ENCODE measurements at regions not wholly inside any gene's neighbourhood (a gene's known extent, or its start where the extent isn't known, plus 50 kb on each side); places are given as distances from the start of the nearest gene placed in this dataset.
A peak's percentile ranks its signal among the peaks of the same experiment; 100 is the strongest.

DNA sequence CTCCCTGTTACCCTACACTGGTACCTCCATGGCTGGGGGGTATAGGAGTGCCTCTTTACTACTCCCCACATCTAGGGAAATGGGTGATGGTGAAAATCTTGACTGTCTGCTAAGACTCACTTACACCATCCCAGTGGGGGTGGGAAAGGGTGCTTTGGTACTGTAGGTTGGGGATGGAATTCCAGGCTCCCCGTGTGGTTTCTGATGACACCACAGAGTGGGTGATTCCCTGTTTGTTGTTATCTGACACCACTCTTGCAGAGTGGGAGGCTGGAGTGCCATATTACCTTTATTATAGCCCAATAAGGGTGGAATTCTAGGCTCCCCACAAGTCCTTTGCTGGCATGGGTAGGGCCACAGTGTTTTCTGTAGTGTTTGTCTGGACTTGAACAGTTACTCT lies 264.6 kb upstream of the MAN1A1 start:
- no peak overlapping the region for H3K4me3 Mint-ChIP-seq
- no peaks in the 10 kb centered on the region for H3K36me3 Mint-ChIP-seq (ENCODE audit: low read depth)
- TF ChIP-seq, protein P1, sequence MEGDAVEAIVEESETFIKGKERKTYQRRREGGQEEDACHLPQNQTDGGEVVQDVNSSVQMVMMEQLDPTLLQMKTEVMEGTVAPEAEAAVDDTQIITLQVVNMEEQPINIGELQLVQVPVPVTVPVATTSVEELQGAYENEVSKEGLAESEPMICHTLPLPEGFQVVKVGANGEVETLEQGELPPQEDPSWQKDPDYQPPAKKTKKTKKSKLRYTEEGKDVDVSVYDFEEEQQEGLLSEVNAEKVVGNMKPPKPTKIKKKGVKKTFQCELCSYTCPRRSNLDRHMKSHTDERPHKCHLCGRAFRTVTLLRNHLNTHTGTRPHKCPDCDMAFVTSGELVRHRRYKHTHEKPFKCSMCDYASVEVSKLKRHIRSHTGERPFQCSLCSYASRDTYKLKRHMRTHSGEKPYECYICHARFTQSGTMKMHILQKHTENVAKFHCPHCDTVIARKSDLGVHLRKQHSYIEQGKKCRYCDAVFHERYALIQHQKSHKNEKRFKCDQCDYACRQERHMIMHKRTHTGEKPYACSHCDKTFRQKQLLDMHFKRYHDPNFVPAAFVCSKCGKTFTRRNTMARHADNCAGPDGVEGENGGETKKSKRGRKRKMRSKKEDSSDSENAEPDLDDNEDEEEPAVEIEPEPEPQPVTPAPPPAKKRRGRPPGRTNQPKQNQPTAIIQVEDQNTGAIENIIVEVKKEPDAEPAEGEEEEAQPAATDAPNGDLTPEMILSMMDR (IDR thresholded peaks at IDR 0.05; ENCODE audit: unreplicated experiment in 3 of 3), result no peak
- H3K27me3 Mint-ChIP-seq (ENCODE audit: low read depth), result no peaks in the 10 kb centered on the region
- H3K27ac Mint-ChIP-seq, result no peak overlapping the region
- H3K9me3 Mint-ChIP-seq, result no peaks in the 10 kb centered on the region
- peaks cover 9% of the 10 kb centered on the region for H3K4me1 Mint-ChIP-seq

DNA sequence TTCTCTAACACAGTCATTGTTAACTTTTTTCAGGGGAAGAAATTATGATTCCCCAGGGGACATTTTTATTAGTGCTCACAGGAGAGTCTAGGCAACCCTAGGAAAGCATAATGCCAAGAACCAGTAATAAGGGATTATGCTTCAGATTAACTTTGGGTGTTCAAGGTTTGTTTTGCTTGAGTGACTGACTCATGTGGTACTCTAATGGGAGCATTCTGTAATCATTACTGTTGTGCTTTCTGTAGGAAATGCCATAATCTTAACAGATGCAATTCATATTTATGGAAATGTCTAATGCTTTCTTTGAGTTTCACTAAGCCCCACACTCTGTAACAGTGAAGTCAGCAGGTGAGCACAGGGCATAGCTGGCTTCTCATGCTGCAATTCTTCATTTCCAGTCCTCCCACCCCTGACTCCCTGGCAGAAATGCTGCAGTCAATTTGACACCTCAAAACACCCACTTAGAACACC lies 263.4 kb upstream of the MAN1A1 start:
- H3K27ac Mint-ChIP-seq, result no peak overlapping the region
- TF ChIP-seq, protein P1 (IDR thresholded peaks at IDR 0.05; ENCODE audit: unreplicated experiment in 3 of 3), result no peak
- no peak overlapping the region for H3K4me3 Mint-ChIP-seq
- no peaks in the 10 kb centered on the region for H3K27me3 Mint-ChIP-seq (ENCODE audit: low read depth)
- H3K9me3 Mint-ChIP-seq, result no peaks in the 10 kb centered on the region
- H3K4me1 Mint-ChIP-seq, result peaks cover 9% of the 10 kb centered on the region
- H3K36me3 Mint-ChIP-seq (ENCODE audit: low read depth), result no peaks in the 10 kb centered on the region

DNA sequence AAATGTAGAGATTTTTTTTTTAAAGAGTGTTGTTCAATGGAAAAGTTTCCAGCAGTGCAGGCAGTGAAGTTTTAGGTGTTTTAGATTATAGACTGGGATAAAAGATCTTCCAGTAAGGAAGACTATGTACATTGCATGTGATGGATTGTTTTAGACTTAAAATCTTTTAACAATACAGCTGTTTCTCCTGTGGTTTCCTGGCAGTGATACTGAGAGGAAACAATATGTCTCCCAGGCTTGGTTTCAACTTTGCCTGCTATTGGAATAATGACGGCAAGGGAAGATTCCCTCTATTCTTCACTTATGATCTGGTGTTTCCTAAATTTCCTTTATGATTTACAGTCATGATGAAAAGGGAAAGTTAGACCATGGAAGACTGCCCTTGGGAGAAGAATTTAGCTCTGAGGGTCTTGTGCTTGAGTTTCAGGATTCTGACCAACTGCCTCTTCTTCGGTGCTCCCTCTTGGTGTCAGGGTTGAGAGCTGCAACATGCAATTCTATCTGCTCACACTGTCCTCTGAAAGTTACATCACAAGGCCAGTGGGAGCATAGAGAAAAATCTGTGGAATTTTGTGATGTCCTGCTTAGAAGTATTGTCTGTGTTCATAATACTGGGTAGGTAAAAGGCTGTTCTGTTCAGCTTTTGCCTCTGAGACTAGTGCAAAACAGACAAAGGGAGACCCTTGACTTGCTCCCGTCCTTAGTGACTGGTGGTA lies 262.8 kb upstream of the MAN1A1 start:
- peak overlapping the region in 1 of 3 experiments; percentile 45 for H3K27ac Mint-ChIP-seq
- H3K4me1 Mint-ChIP-seq, result peaks cover 9% of the 10 kb centered on the region

DNA sequence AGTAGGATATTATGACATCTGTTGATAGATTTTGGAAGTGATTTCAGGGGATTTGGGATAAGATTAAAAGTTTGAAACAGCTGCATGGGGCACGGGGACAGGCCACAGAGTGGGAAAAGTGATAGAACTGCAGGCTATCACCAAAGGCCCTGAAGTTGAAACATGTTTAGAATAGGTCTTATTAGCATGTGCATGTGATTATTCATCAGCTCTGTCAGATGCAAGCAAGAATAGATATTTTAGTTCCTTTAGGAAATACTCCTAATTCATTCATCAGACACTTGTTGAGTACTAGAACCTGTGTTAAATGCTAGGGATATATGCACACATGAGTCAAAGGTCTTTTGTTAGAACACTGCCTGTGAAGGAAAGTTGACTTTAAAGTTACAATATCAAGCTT lies 261.2 kb upstream of the MAN1A1 start:
- no peak overlapping the region for H3K4me3 Mint-ChIP-seq
- no peaks in the 10 kb centered on the region for H3K9me3 Mint-ChIP-seq
- no peaks in the 10 kb centered on the region for H3K27me3 Mint-ChIP-seq (ENCODE audit: low read depth)
- no peaks in the 10 kb centered on the region for H3K36me3 Mint-ChIP-seq (ENCODE audit: low read depth)
- H3K4me1 Mint-ChIP-seq, result peaks cover 9% of the 10 kb centered on the region
- TF ChIP-seq, protein P1 (IDR thresholded peaks at IDR 0.05; ENCODE audit: unreplicated experiment in 3 of 3), result no peak
- no peak overlapping the region for H3K27ac Mint-ChIP-seq

More for the DNA sequence above, 262.8 kb upstream of the MAN1A1 start:
- Mint-ChIP-seq H3K27me3 (ENCODE audit: low read depth) (no peaks in the 10 kb centered on the region), H3K4me3 (no peak overlapping the region), H3K36me3 (ENCODE audit: low read depth) (no peaks in the 10 kb centered on the region), H3K9me3 (no peaks in the 10 kb centered on the region)
- TF ChIP-seq, protein P1 (IDR thresholded peaks at IDR 0.05; ENCODE audit: unreplicated experiment in 3 of 3), result no peak

DNA sequence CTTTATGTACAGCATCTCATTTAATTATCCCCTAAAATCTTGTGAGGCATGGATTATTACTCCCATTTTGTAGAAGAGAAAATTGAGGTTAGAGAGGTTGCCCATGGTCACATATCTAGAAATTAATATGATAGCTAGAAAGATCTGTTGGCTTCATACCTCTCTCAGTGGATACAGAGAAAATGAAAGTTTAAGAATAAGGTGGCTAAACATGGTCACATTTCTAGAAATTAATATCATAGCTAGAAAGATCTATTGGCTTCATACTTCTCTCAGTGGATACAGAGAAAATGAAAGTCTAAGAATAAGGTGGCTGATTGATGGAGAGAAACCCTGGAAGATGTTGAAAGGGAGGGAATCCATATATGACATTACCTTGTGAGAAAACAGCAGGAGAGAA lies 260.7 kb upstream of the MAN1A1 start:
- TF ChIP-seq, protein P1 (IDR thresholded peaks at IDR 0.05; ENCODE audit: unreplicated experiment in 3 of 3), result no peak
- Mint-ChIP-seq H3K4me1 (peaks cover 9% of the 10 kb centered on the region), H3K27me3 (ENCODE audit: low read depth) (no peaks in the 10 kb centered on the region), H3K9me3 (no peaks in the 10 kb centered on the region), H3K36me3 (ENCODE audit: low read depth) (no peaks in the 10 kb centered on the region), H3K4me3 (no peak overlapping the region), H3K27ac (no peak overlapping the region)

- H3K36me3 Mint-ChIP-seq (ENCODE audit: low read depth), result no peaks in the 10 kb centered on the region
- no peaks in the 10 kb centered on the region for H3K27me3 Mint-ChIP-seq (ENCODE audit: low read depth)
- H3K4me3 Mint-ChIP-seq, result no peak overlapping the region
- TF ChIP-seq, protein P1 (IDR thresholded peaks at IDR 0.05; ENCODE audit: unreplicated experiment in 3 of 3), result no peak
- H3K4me1 Mint-ChIP-seq, result peaks cover 9% of the 10 kb centered on the region
- H3K9me3 Mint-ChIP-seq, result no peaks in the 10 kb centered on the region
- H3K27ac Mint-ChIP-seq, result no peak overlapping the region
Observed at GRCh38 chr6:119609865-119610264, 260.3 kb upstream of the MAN1A1 start.
